ENCODE measurements at regions not wholly inside any gene's neighbourhood (a gene's known extent, or its start where the extent isn't known, plus 50 kb on each side); places are given as distances from the start of the nearest gene placed in this dataset.

- no peak for TF ChIP-seq CTCF (conservative IDR thresholded peaks at IDR 0.05 in 1 of 2, IDR thresholded peaks at IDR 0.05 in 1 of 2; ENCODE audit: extremely low read depth in 1 of 2, insufficient read depth in 1 of 2, low read depth in 1 of 2, low read length in 2 of 2)
- no peak for TF ChIP-seq EZH2 (IDR thresholded peaks at IDR 0.05; ENCODE audit: borderline replicate concordance, low read length)
These were observed 204.8 kb downstream of the TRAM1L1 start for GRCh38 chr4:116880625-116881024.

Measured in mammary epithelial cell (primary cell).